NCI-H187 (cell line): ENCODE measurements at regions not wholly inside any gene's neighbourhood (a gene's known extent, or its start where the extent isn't known, plus 50 kb on each side); places are given as distances from the start of the nearest gene placed in this dataset.

Experiments used
- DNase-seq, 2 experiments: peaks; one replicate each; lab custom pipeline; 2025; lab: John Stamatoyannopoulos, UW

DNA sequence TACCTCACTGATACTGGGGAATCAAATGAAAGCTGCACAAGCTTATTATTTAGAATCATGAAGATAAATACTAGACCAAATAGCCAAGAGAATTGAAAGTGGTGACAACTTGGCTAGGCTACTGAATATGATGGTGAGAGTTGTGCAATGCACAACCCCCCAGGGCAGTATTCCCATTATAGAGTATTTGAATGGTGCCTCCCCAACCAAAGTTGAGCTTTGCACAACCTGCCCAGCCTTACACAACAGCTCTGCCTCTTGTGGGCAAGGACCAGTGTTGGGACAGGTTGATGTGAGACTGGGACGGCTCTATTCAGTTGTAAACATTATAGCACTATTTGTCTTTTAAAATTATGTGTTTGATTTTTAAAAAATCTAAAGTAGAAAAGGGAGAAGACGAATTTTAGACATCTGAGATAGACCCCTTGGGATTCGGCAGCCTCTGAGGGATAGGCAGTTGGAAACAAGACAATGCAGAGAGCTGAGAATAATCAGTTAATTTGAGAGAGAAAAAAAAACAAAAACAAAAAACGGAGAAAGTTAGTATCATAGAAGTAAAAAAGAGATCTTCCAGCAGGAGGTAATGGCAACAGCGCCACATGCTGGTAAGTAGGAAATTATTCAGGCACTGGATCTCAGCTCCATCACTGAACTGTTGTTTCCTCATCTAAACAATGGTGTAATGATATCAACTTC is 91.0 kb upstream of the KCNA3 start:
- peak in 1 of 2 experiments; percentile 4 for DNase-seq

DNA sequence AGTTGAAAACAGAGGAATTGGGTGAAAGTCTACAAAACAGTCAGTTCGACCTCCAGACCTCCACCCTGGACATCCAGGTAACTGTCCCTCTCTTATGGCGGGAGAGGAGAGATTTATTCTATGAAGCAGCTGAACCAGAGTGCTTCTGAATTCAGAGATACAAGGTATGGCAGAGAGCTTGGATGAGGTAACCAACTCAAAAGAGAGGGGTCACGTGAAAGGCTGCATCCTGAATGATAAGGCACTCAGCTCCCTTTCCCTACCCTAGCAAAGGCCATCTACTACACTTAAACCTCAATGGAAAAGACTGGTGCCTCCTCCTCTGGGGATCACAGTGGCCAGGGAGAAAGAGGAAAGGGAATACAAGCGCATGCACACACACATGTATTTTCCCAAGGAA is 88.4 kb upstream of the KCNA3 start:
- no peak for DNase-seq

GRCh38 chr1:110760321-110760720 is 85.6 kb upstream of the KCNA3 start:
- DNase-seq = no peak

DNA sequence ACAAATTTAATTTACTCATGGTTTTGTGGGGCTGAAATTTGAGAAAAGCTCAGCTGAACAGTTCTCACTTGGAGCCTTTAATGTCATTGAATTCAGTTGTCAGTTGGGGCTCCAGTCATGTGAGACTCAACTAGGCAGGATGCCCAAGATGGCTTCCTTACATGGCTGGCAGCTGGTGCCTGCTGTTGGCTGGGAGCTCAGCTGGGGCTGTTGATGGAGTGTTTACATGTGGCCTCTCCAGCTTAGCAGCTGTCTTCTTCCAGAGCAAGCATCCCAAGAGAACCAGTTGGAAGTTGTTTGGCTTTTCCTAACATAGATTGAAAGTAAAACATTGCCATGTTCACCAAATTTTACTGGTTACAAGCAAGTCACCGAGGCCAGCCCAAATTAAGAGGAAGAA is 81.8 kb upstream of the KCNA3 start:
- DNase-seq = peak in 1 of 2 experiments; percentile 12

DNA sequence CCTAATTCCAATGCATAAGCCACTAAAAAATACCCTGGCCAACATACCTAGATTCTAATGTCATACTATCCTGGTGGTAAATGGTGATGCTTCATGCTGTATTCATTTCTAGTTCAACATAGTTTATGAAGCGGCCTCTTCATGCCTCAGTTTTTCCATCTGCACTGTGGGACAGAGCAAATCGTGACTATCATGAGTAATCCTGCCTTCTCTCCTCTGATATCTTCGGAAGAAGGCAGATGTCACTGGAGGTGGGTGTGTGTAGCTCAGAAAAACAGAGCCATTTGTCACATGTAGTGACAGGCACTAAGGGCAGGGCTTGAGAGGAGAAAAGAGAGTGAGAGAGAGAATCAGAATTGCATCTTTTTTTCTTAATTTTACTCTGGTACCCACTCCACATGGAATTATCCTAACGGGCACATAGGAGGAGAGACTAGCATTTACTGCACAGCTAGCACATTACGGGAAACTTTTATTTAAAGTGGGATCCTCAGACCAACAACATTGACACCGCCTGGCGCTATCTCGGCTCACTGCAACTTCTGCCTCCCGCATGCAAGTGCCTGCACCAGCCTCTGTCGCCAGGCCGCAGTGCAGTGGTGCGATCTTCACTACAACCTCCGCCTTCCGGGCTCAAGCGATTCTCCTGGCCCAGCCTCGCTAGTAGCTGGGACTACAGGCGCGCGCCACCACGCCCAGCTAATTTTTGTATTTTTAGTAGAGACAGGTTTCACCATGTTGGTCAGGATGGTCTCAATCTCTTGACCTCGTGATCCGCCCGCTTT is 78.4 kb upstream of the KCNA3 start:
- no peak for DNase-seq

DNA sequence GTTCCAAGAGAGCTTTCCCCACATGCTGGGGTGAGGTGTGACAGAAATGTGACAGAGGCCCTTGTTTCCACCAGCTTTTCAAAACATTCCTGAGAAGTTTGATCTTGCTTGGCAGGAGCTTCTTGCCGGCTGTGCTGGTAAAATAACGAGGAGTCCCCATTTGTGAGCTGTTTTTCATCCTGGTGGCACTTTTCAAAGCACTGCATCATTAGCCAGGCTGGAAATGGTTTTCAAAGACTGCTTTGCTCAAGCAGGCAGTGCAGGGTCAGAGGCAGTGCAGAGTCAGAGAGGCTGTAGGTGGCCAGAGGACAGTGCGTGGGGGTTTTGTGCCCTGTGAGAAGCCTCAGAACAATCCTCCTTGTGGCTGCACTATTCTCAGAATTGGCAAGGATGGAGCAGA is 75.8 kb upstream of the KCNA3 start:
- no peak for DNase-seq

- no peak for DNase-seq
These were observed 75.2 kb upstream of the KCNA3 start for GRCh38 chr1:110749960-110750359.

GRCh38 chr1:110746644-110747259 is 72.0 kb upstream of the KCNA3 start:
- no peak for DNase-seq

- DNase-seq = no peak
These were observed 68.7 kb upstream of the KCNA3 start for GRCh38 chr1:110743397-110743796.

GRCh38 chr1:110736900-110737605 is 62.3 kb upstream of the KCNA3 start:
- DNase-seq = no peak

- no peak for DNase-seq
These were observed 59.5 kb upstream of the KCNA3 start for GRCh38 chr1:110734133-110734680.

DNA sequence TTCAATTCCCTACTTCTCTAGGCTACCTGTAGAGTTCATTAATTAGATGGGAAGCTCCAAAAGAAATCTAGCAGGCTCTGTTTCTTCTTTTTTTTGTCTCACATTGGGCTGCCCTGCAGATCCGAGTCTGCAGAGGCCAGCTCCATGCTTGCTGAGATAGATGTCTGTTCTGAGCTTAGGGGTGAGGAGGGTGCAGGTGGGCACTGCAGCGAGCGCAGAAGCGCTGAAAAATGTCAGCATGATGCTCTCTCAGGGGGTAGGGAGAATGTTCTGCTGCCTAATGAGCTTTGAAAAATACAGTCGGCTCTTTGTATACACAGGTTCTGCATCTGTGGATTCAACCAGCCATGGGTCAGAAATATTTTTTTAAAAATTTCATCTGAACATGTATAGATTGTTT is 56.8 kb upstream of the KCNA3 start:
- DNase-seq = no peak

DNA sequence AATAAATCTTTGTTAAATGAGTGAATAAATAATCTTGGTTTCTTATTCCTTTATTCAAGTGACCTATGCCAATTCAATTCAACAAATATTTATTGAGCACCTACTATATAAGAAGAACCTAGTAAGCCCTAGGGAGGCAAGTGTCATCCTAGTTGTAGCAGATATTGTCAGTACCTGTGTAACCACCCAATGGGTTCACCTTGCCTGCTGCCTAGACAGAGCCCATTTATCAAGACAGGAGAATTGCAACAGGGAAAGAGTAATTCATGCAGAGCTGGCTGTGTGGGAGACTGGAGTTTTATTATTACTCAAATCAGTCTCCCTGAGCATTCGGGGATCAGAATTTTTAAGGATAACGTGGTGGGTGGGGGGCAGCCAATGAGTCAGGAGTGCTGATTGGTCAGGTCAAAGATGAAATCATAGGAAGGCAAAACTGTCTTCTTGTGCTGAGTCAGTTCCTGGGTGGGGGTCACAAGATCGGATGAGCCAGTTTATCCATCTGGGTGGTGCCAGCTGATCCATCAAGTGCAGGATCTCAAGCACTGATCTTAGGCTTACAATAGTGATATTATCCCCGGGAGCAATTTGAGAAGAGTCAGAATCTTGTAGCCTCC is 53.8 kb upstream of the KCNA3 start:
- no peak for DNase-seq

DNA sequence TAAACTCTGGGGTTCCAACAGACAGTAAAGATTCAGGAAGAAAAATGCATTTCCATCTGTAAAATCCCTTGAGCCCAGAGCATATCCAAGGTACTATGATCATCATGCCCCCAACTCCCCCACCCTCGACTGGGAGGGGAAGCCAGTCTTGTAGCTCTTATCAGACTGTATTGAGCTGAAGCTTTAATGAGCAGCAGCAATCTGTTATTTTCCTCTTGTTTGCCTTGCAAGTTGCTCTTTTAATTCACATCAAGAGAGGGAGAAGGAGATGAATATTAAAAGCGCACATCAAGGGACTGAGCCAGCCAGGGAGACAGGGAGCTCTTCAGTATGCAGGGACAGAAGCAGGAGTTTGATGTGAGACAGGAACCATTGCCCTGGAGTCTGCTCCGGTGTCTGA is 52.5 kb upstream of the KCNA3 start:
- DNase-seq = no peak

DNA sequence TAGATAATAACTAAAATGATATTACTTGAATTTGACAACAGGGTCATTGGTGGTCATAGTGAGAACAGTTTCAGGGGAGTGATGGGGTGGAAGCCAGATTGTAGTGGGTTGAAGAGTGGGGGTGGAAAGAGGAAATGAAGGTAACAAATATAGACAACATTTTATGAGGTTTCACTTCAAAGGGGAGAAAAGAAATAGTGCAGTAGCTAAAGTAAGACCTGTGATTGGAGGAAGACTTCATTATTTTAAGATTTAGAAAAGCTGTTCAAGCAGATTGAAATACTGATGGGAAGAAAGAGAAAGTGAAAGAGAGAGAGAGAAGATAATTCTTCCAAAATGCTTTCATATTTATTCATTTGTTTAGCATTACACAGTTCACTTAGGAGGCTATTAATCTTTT is 52.0 kb upstream of the KCNA3 start:
- no peak for DNase-seq
